Hepatocyte (in vitro differentiated cells): ENCODE measurements at regions not wholly inside any gene's neighbourhood (a gene's known extent, or its start where the extent isn't known, plus 50 kb on each side); places are given as distances from the start of the nearest gene placed in this dataset.

Experiments
- DNase-seq: peaks from one replicate; pipeline ENCODE4 v3.0.0-alpha.2; 2016; ENCODE audit warnings: low spot score
- H2AFZ ChIP-seq: fragments of 200-600 bp; sonication (generic); 2 replicates; pipeline ENCODE4 v1.6.0; 2016; ENCODE audit warnings: antibody characterized with exemption, mild to moderate bottlenecking
- H3K27ac ChIP-seq: fragments of 200-600 bp; sonication (generic); 2 replicates; pipeline ENCODE4 v1.5.1; 2016; ENCODE audit warnings: mild to moderate bottlenecking
- H3K27me3 ChIP-seq: fragments of 200-600 bp; sonication (generic); 2 replicates; pipeline ENCODE4 v1.6.1; 2016
- H3K36me3 ChIP-seq: fragments of 200-600 bp; sonication (generic); replicated peaks from 2 replicates; pipeline ENCODE4 v1.5.1; 2016; ENCODE audit warnings: low read depth; ENCODE audit not compliant: insufficient read depth
- H3K4me1 ChIP-seq: fragments of 200-600 bp; sonication (generic); 2 replicates; pipeline ENCODE4 v1.5.1; 2016; ENCODE audit warnings: mild to moderate bottlenecking, moderate library complexity; ENCODE audit not compliant: insufficient read depth
- H3K4me2 ChIP-seq: fragments of 200-600 bp; sonication (generic); 2 replicates; pipeline ENCODE4 v1.6.0; 2016
- H3K4me3 ChIP-seq: fragments of 200-600 bp; sonication (generic); 2 replicates; pipeline ENCODE4 v1.5.1; 2016; ENCODE audit warnings: mild to moderate bottlenecking
- H3K79me2 ChIP-seq: fragments of 200-600 bp; sonication (generic); 2 replicates; pipeline ENCODE4 v1.6.0; 2017; ENCODE audit warnings: mild to moderate bottlenecking
- H3K9me2 ChIP-seq: fragments of 200-600 bp; sonication (generic); replicated peaks from 2 replicates; pipeline ENCODE4 v1.6.0; 2017; ENCODE audit warnings: mild to moderate bottlenecking; ENCODE audit not compliant: insufficient read depth
- H3K9me3 ChIP-seq: fragments of 200-600 bp; sonication (generic); 2 replicates; pipeline ENCODE4 v1.5.1; 2016; ENCODE audit warnings: low read depth, mild to moderate bottlenecking
- H4K20me1 ChIP-seq: fragments of 200-600 bp; sonication (generic); 2 replicates; pipeline ENCODE4 v1.6.0; 2016; ENCODE audit warnings: mild to moderate bottlenecking; ENCODE audit not compliant: insufficient read depth, poor library complexity, severe bottlenecking
- CTCF ChIP-seq: fragments of 200-600 bp; sonication (generic); IDR thresholded peaks from 2 replicates; pipeline ENCODE4 v1.5.1; 2016; ENCODE audit warnings: antibody characterized with exemption, mild to moderate bottlenecking; ENCODE audit not compliant: poor library complexity
- EZH2 ChIP-seq: fragments of 200-600 bp; sonication (generic); IDR thresholded peaks from 2 replicates; pipeline ENCODE4 v1.6.1; 2016; ENCODE audit warnings: antibody characterized with exemption, mild to moderate bottlenecking, borderline replicate concordance
- EZH2phosphoT487 ChIP-seq: fragments of 200-600 bp; sonication (generic); IDR thresholded peaks from one replicate; pipeline ENCODE4 v1.6.1; 2018; ENCODE audit warnings: antibody characterized with exemption, mild to moderate bottlenecking, low read depth, moderate library complexity; ENCODE audit not compliant: unreplicated experiment, severe bottlenecking
- WGBS: methylation state at CpG from one replicate; pipeline ENCODE4 v1.1.6; 2016; ENCODE audit warnings: low lambda C conversion rate; ENCODE audit errors: missing lambda C conversion rate; 5-methylcytosine and 5-hydroxymethylcytosine counted together

- Histone ChIP-seq H3K4me1 (no peaks in the 10 kb centered on the region), H3K9me2 (no peaks in the 10 kb centered on the region), H3K27ac (no peak overlapping the region), H3K27me3 (no peaks in the 10 kb centered on the region), H4K20me1 (no peaks in the 10 kb centered on the region), H3K36me3 (no peaks in the 10 kb centered on the region), H3K9me3 (no peaks in the 10 kb centered on the region), H2AFZ (no peak overlapping the region), H3K4me3 (no peak overlapping the region), H3K4me2 (no peak overlapping the region), H3K79me2 (no peaks in the 10 kb centered on the region)
- TF ChIP-seq EZH2 (no peak), CTCF (no peak), EZH2phosphoT487 (no peak)
- WGBS = 56% methylated on average over 3 of the region's 3 CpGs
- DNase-seq = no peak
These were observed 277.2 kb downstream of the PDGFC start for GRCh38 chr4:156694413-156694812.

GRCh38 chr4:156693557-156693956 is 278.0 kb downstream of the PDGFC start:
- H3K27ac ChIP-seq = no peak overlapping the region
- no peaks in the 10 kb centered on the region for H3K9me2 ChIP-seq
- no peaks in the 10 kb centered on the region for H3K27me3 ChIP-seq
- WGBS = 28% methylated on average over 1 of the region's 1 CpG
- H3K79me2 ChIP-seq = no peaks in the 10 kb centered on the region
- DNase-seq = no peak
- no peaks in the 10 kb centered on the region for H4K20me1 ChIP-seq
- H3K36me3 ChIP-seq = no peaks in the 10 kb centered on the region
- TF ChIP-seq CTCF = no peak
- no peak for TF ChIP-seq EZH2
- TF ChIP-seq EZH2phosphoT487 = no peak
- H3K4me1 ChIP-seq = no peaks in the 10 kb centered on the region
- no peak overlapping the region for H2AFZ ChIP-seq
- no peaks in the 10 kb centered on the region for H3K9me3 ChIP-seq
- H3K4me2 ChIP-seq = no peak overlapping the region
- no peak overlapping the region for H3K4me3 ChIP-seq

- Histone ChIP-seq H4K20me1 (no peaks in the 10 kb centered on the region), H3K36me3 (no peaks in the 10 kb centered on the region), H3K4me1 (no peaks in the 10 kb centered on the region), H3K4me2 (no peak overlapping the region), H3K27me3 (no peaks in the 10 kb centered on the region), H3K9me3 (no peaks in the 10 kb centered on the region), H3K9me2 (no peaks in the 10 kb centered on the region), H3K79me2 (no peaks in the 10 kb centered on the region), H3K4me3 (no peak overlapping the region), H2AFZ (no peak overlapping the region), H3K27ac (no peak overlapping the region)
- 74% methylated on average over 1 of the region's 1 CpG for WGBS
- no peak for DNase-seq
- TF ChIP-seq EZH2phosphoT487 (no peak), CTCF (no peak), EZH2 (no peak)
These were observed 279.6 kb downstream of the PDGFC start for GRCh38 chr4:156692016-156692415.

- H2AFZ ChIP-seq = no peak overlapping the region
- no peaks in the 10 kb centered on the region for H3K9me2 ChIP-seq
- no peak for DNase-seq
- no peaks in the 10 kb centered on the region for H3K36me3 ChIP-seq
- no peaks in the 10 kb centered on the region for H3K27me3 ChIP-seq
- H4K20me1 ChIP-seq = no peaks in the 10 kb centered on the region
- WGBS = 100% methylated on average over 2 of the region's 2 CpGs
- H3K4me3 ChIP-seq = no peak overlapping the region
- no peaks in the 10 kb centered on the region for H3K79me2 ChIP-seq
- no peaks in the 10 kb centered on the region for H3K9me3 ChIP-seq
- H3K4me1 ChIP-seq = peaks cover 4% of the 10 kb centered on the region
- H3K4me2 ChIP-seq = no peak overlapping the region
- no peak for TF ChIP-seq EZH2
- TF ChIP-seq EZH2phosphoT487 = no peak
- TF ChIP-seq CTCF = no peak
- H3K27ac ChIP-seq = no peak overlapping the region
These were observed 281.0 kb downstream of the PDGFC start for GRCh38 chr4:156690572-156690971.
